BE2C (cell line): ENCODE measurements at regions not wholly inside any gene's neighbourhood (a gene's known extent, or its start where the extent isn't known, plus 50 kb on each side); places are given as distances from the start of the nearest gene placed in this dataset.

Experiments used
- DNase-seq: peaks from one replicate; pipeline ENCODE4 v3.0.0-alpha.2; 2020
- H3K27me3 ChIP-seq: fragments of 250-450 bp; sonication (Bioruptor Pico); 2 replicates; pipeline ENCODE4 v1.5.1; 2020; ENCODE audit warnings: mild to moderate bottlenecking
- H3K36me3 ChIP-seq: fragments of 250-450 bp; sonication (Bioruptor Pico); 2 replicates; pipeline ENCODE4 v1.5.1; 2020; ENCODE audit warnings: mild to moderate bottlenecking
- H3K4me1 ChIP-seq: fragments of 250-450 bp; sonication (Bioruptor Pico); 2 replicates; pipeline ENCODE4 v1.5.1; 2020
- H3K4me3 ChIP-seq: 2 replicates; pipeline ENCODE4 v1.5.1; 2011; ENCODE audit warnings: low read depth, low read length
- H3K9me3 ChIP-seq: fragments of 250-450 bp; sonication (Bioruptor Pico); 2 replicates; pipeline ENCODE4 v1.5.1; 2020
- TF ChIP-seq, protein P1 (sequence below): IDR thresholded peaks from 2 replicates; pipeline ENCODE4 v1.5.1; 2012; ENCODE audit warnings: mild to moderate bottlenecking, low read depth, low read length

DNA sequence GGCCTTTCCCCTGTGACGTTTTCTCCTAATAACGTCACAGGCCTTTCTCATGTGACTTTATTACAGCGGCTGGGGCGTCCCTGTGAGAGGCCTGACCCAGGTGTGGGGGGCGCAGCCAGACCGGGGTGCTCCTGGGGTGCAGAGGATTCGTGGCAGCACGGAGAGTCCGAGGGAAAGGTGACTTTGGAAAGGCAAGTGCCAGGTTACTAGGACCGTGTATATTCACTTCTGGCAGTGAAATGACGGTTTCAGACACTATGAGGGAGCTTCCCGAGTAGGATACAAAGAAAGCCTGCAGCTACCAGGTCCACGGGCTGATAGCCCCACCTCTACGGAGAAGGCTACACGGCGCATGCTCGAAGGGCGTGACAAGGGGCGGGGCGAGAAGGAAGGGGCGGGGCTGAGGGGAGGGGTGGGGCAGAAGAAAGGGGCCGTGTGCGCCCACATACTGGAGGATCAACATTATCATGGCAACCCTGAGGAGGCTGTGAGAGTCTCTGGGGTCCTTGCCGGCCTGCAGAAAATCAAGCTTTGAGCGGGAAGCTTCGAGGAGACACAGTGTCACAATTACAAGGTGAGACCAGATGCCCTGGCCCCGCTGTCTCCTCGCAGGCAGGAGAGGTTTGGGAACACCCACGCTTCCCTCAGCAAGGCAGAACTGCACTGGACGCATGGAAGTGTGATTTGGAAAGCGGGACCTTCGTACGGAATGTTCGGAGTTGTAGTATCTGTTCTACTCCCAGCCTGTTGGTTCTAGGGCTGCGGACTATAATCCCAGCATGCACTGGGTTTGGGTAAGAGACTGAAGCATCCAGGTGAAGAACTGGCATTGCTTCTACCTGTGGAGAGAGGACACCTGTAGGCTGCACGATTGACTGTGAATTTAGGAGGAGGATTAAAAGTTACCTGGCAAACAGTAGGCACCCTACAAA is 54.4 kb upstream of the ZNF337 start:
- TF ChIP-seq, protein P1, sequence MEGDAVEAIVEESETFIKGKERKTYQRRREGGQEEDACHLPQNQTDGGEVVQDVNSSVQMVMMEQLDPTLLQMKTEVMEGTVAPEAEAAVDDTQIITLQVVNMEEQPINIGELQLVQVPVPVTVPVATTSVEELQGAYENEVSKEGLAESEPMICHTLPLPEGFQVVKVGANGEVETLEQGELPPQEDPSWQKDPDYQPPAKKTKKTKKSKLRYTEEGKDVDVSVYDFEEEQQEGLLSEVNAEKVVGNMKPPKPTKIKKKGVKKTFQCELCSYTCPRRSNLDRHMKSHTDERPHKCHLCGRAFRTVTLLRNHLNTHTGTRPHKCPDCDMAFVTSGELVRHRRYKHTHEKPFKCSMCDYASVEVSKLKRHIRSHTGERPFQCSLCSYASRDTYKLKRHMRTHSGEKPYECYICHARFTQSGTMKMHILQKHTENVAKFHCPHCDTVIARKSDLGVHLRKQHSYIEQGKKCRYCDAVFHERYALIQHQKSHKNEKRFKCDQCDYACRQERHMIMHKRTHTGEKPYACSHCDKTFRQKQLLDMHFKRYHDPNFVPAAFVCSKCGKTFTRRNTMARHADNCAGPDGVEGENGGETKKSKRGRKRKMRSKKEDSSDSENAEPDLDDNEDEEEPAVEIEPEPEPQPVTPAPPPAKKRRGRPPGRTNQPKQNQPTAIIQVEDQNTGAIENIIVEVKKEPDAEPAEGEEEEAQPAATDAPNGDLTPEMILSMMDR, result no peak
- H3K4me3 ChIP-seq, result peak overlapping the region; percentile 56
- H3K4me1 ChIP-seq, result peaks cover 4% of the 10 kb centered on the region; the same call in 1 of the 2 replicates
- no peaks in the 10 kb centered on the region for H3K27me3 ChIP-seq
- peak; percentile 66 for DNase-seq
- H3K9me3 ChIP-seq, result no peaks in the 10 kb centered on the region
- H3K36me3 ChIP-seq, result no peaks in the 10 kb centered on the region

DNA sequence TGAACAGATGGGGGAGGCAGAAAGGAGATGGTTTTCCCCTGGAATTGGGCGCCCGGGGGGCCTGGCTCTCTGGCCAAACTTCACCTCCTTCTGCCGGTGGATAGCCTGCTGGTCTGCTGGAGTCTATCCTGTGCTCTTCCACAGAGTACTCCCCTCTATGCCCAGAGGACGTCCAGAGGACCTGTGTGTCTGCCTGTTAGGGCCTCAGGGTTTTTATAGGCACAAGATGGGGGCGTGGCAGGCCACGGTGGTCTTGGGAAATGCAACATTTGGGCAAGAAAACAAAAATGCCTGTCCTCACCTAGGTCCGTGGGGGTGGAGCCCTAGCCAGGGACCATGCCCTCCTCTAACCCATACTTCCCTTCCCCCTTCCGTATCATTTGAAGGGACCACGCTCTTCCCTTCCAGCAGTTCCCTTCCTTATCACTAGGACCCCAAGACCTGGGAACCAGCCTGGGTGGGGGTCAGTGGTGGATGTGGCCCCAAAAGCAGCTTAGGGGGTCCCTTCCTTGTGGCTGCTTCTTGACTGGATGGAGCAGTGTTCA is 53.6 kb upstream of the ZNF337 start:
- Histone ChIP-seq H3K9me3 (no peaks in the 10 kb centered on the region), H3K36me3 (no peaks in the 10 kb centered on the region), H3K4me3 (peak overlapping the region; percentile 56), H3K4me1 (peaks cover 4% of the 10 kb centered on the region; the same call in 1 of the 2 replicates), H3K27me3 (no peaks in the 10 kb centered on the region)
- no peak for DNase-seq
- TF ChIP-seq, protein P1, result no peak

DNA sequence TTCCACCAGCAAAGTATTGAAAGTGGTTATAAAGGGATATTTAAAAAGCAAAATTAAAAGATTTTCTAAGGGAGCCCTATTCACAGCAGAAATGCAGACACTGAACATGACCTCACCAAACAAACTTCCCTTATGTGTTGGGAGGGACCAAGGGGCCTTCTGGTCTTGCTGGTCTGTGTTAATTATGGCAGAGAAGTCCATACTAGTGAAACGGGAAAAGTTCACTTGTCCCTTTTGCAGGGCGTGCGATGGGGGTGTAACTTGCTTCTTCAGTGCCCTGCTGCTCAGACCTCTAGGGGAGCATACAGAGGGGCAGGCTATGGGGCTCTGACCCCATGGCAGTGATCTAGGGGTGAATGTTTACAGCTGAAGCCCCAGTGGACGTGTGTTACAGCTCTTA is 53.0 kb upstream of the ZNF337 start:
- H3K4me1 ChIP-seq, result peaks cover 4% of the 10 kb centered on the region; the same call in 1 of the 2 replicates
- DNase-seq, result no peak
- TF ChIP-seq, protein P1, result no peak
- H3K4me3 ChIP-seq, result no peak overlapping the region
- H3K36me3 ChIP-seq, result no peaks in the 10 kb centered on the region
- no peaks in the 10 kb centered on the region for H3K9me3 ChIP-seq
- no peaks in the 10 kb centered on the region for H3K27me3 ChIP-seq
